IMR-90 (cell line): ENCODE measurements at regions not wholly inside any gene's neighbourhood (a gene's known extent, or its start where the extent isn't known, plus 50 kb on each side); places are given as distances from the start of the nearest gene placed in this dataset.

ENCODE experiments used
- ATAC-seq: fragments of 200-7000 bp; cut with Tn5 transposase; 2 replicates; pipeline ENCODE4 v1.9.1; 2020; ENCODE audit warnings: low read depth, mild to moderate bottlenecking, moderate library complexity
- BruUV-seq: library from RNA; stranded (reverse); fragments of 400-500 nt; replicated peaks from 2 replicates; lab custom pipeline; 2021; lab: Mats Ljungman, UMichigan
- CTCF ChIA-PET: fragments of 300-600 bp; formaldehyde crosslinking; extraction: SDS; loops from one replicate; lab custom pipeline; 2021; ENCODE audit warnings: antibody characterized with exemption; lab: Yijun Ruan, JAX
- POLR2A ChIA-PET: fragments of 300-600 bp; sonication (Branson Sonifier 250); formaldehyde crosslinking; loops from one replicate; lab custom pipeline; 2022; ENCODE audit warnings: antibody characterized with exemption; ENCODE audit not compliant: unreplicated experiment; lab: Charles Lee
- DNase-seq: peaks from one replicate; pipeline ENCODE4 v3.0.0; 2013
- H2AFZ ChIP-seq: replicated peaks from 2 replicates; pipeline ENCODE3; 2013; ENCODE audit warnings: low read length, mild to moderate bottlenecking; ENCODE audit not compliant: poor library complexity
- H2AK5ac ChIP-seq: 2 replicates; pipeline ENCODE4 v1.6.1; 2013; ENCODE audit warnings: low read depth, low read length, inconsistent platforms
- H2AK9ac ChIP-seq: replicated peaks from 2 replicates; pipeline ENCODE3; 2013; ENCODE audit warnings: mild to moderate bottlenecking, low read depth, low read length, moderate library complexity; ENCODE audit not compliant: poor library complexity
- H2BK120ac ChIP-seq: 2 replicates; pipeline ENCODE4 v1.6.1; 2013; ENCODE audit warnings: low read depth, low read length, inconsistent platforms
- H2BK15ac ChIP-seq: 3 replicates; pipeline ENCODE4 v1.6.1; 2013; ENCODE audit warnings: low read depth, low read length, inconsistent platforms
- H2BK20ac ChIP-seq: 2 replicates; pipeline ENCODE4 v1.6.1; 2013; ENCODE audit warnings: low read depth, mild to moderate bottlenecking, inconsistent platforms, low read length, moderate library complexity
- H2BK5ac ChIP-seq: 2 replicates; pipeline ENCODE4 v1.6.1; 2013; ENCODE audit warnings: mild to moderate bottlenecking, low read depth, low read length, inconsistent platforms; ENCODE audit not compliant: poor library complexity, severe bottlenecking
- H3K14ac ChIP-seq: replicated peaks from 2 replicates; pipeline ENCODE4 v1.6.1; 2013; ENCODE audit warnings: low read depth, low read length, inconsistent platforms
- H3K18ac ChIP-seq: 2 replicates; pipeline ENCODE4 v1.6.1; 2013; ENCODE audit warnings: low read depth, low read length, control low read depth
- H3K23ac ChIP-seq: 2 replicates; pipeline ENCODE4 v1.6.1; 2013; ENCODE audit warnings: low read depth, low read length, inconsistent platforms
- H3K27ac ChIP-seq: 2 replicates; pipeline ENCODE4 v1.5.1; 2013; ENCODE audit warnings: mild to moderate bottlenecking, control low read depth, low read length; ENCODE audit not compliant: insufficient read depth
- H3K27me3 ChIP-seq: 2 replicates; pipeline ENCODE4 v1.6.1; 2013; ENCODE audit warnings: low read length; ENCODE audit not compliant: control insufficient read depth, insufficient read depth
- H3K36me3 ChIP-seq: 2 replicates; pipeline ENCODE4 v1.6.1; 2013; ENCODE audit warnings: low read length, mixed read lengths; ENCODE audit not compliant: control insufficient read depth, insufficient read depth
- H3K4ac ChIP-seq: 2 replicates; pipeline ENCODE4 v1.6.1; 2013; ENCODE audit warnings: low read depth, low read length, inconsistent platforms
- H3K4me1 ChIP-seq: 2 replicates; pipeline ENCODE4 v1.6.1; 2013; ENCODE audit warnings: low read length, mixed read lengths; ENCODE audit not compliant: control insufficient read depth, insufficient read depth
- H3K4me2 ChIP-seq: 2 replicates; pipeline ENCODE4 v1.6.1; 2013; ENCODE audit warnings: low read depth, mild to moderate bottlenecking, control low read depth, low read length, moderate library complexity
- H3K4me3 ChIP-seq: 2 replicates; pipeline ENCODE4 v1.5.1; 2013; ENCODE audit warnings: low read depth, mild to moderate bottlenecking, control low read depth, low read length, moderate library complexity; ENCODE audit not compliant: insufficient read depth
- H3K56ac ChIP-seq: 2 replicates; pipeline ENCODE4 v1.6.1; 2013; ENCODE audit warnings: low read length, inconsistent platforms; ENCODE audit not compliant: insufficient read depth; ENCODE audit errors: extremely low read depth
- H3K79me1 ChIP-seq, 2 experiments: 2 replicates each; pipeline ENCODE4 v1.6.1; 2013; ENCODE audit warnings: low read length in 2 of 2, inconsistent platforms in 1 of 2, low read depth in 1 of 2
- H3K9ac ChIP-seq: 2 replicates; pipeline ENCODE4 v1.6.1; 2013; ENCODE audit warnings: low read depth, low read length, control low read depth
- H3K9me1 ChIP-seq: 2 replicates; pipeline ENCODE4 v1.6.1; 2013; ENCODE audit warnings: low read length, inconsistent platforms; ENCODE audit not compliant: insufficient read depth
- H3K9me3 ChIP-seq: 2 replicates; pipeline ENCODE4 v1.6.1; 2013; ENCODE audit warnings: low read length; ENCODE audit not compliant: control insufficient read depth, insufficient read depth
- H4K20me1 ChIP-seq: 2 replicates; pipeline ENCODE4 v1.6.1; 2013; ENCODE audit warnings: low read length, inconsistent platforms; ENCODE audit not compliant: insufficient read depth
- H4K5ac ChIP-seq: 2 replicates; pipeline ENCODE4 v1.6.1; 2013; ENCODE audit warnings: mild to moderate bottlenecking, low read depth, low read length, control low read depth
- H4K8ac ChIP-seq, 2 experiments: 2 replicates each; pipeline ENCODE4 v1.6.1; 2013; ENCODE audit warnings: low read depth in 2 of 2, low read length in 2 of 2, control low read depth in 1 of 2, inconsistent platforms in 1 of 2
- H4K91ac ChIP-seq: 2 replicates; pipeline ENCODE4 v1.6.1; 2013; ENCODE audit warnings: low read depth, low read length, inconsistent platforms; ENCODE audit not compliant: insufficient read depth
- CHD1 ChIP-seq: IDR thresholded peaks from 2 replicates; pipeline ENCODE4 v1.6.1; 2012; ENCODE audit warnings: low read depth, low read length, improper control_type of control experiment
- MAZ ChIP-seq: IDR thresholded peaks from 2 replicates; pipeline ENCODE4 v1.6.1; 2012; ENCODE audit warnings: low read depth, mild to moderate bottlenecking, low read length, improper control_type of control experiment, moderate library complexity, borderline replicate concordance
- NFE2L2 ChIP-seq: fragments of 150-350 bp; IDR thresholded peaks from 2 replicates; pipeline ENCODE4 v1.6.1; 2016; ENCODE audit warnings: low read depth, mild to moderate bottlenecking, low read length
- RAD21 ChIP-seq: IDR thresholded peaks from 2 replicates; pipeline ENCODE4 v1.6.1; 2012; ENCODE audit warnings: low read length, improper control_type of control experiment
- RFX5 ChIP-seq: IDR thresholded peaks from 2 replicates; pipeline ENCODE4 v1.8.0; 2012; ENCODE audit warnings: low read depth, mild to moderate bottlenecking, low read length, moderate library complexity
- SMC3 ChIP-seq: fragments of 150-350 bp; IDR thresholded peaks from 2 replicates; pipeline ENCODE4 v1.6.1; 2016; ENCODE audit warnings: low read depth, mild to moderate bottlenecking, antibody characterized with exemption, low read length, moderate library complexity
- WGBS, 2 experiments: methylation state at CpG; one replicate each; pipeline versions ENCODE4 v1.1.5 to v1.1.7; 2013; ENCODE audit warnings: missing lambda C conversion rate in 2 of 2; ENCODE audit not compliant: insufficient read length in 1 of 2; ENCODE audit errors: extremely low coverage in 2 of 2; 5-methylcytosine and 5-hydroxymethylcytosine counted together
- dilution Hi-C: fragments of 300-500 bp; cut with HindIII; formaldehyde crosslinking; loops from one replicate; pipeline ENCODE4 v1.14.3; 2018; ENCODE audit warnings: low sequenced_read_pairs; ENCODE audit not compliant: unreplicated experiment
- in situ Hi-C: fragments of 300-500 bp; cut with MboI; formaldehyde crosslinking; loops from 3 replicates; pipeline ENCODE4 v1.14.3; 2019; ENCODE audit warnings: low sequenced_read_pairs, inconsistent platforms, mixed read lengths
- intact Hi-C: fragments of 100-400 bp; cut with micrococcal nuclease; formaldehyde crosslinking; loops from 2 replicates; pipeline ENCODE4 v1.10.0; 2022
- TF ChIP-seq, protein P1 (sequence below): conservative IDR thresholded peaks from 2 replicates; pipeline ENCODE4 v1.5.1; 2012; ENCODE audit warnings: mild to moderate bottlenecking, low read depth, low read length, improper control_type of control experiment

DNA sequence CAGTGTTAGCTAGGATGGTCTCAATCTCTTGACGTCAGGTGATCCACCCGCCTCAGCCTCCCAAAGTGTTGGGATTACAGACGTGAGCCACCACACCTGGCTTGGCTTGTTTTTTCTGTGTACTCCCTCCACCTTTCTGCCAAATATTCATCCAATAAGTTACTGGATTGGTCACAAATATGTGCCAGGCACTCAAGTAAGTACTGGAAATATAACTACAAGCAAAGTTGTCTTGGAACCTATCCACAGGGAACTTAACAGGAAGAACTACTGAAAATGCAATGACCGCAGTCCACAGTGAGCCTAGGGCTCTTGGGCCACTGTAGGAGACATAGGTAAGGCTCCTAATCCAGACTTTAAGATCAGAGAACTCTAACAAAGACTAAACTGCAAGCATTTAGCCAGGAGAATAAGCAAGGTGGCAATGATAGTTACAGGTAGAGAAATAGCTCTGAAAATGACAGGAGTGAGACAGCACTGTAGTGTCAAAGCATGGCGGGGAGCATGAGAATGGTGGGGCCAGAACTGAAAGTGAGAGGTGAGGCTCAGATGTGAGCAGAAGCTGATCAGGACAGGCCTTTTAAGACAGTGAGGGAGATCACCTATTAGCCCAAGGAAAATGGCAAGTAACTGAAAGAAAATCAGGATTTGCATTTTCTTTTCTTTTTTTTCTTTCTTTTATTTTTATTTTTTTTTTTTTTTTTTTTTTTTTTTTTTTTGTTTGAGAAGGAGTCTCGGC lies 252.1 kb downstream of the RBM43 start:
- Histone ChIP-seq H3K9me3 (no peaks in the 10 kb centered on the region), H3K27me3 (no peaks in the 10 kb centered on the region), H4K91ac (no peak overlapping the region), H3K14ac (no peak overlapping the region), H3K4ac (no peak overlapping the region), H4K5ac (no peak overlapping the region), H4K8ac (no peak overlapping the region), H3K4me2 (no peak overlapping the region), H3K36me3 (no peaks in the 10 kb centered on the region), H3K18ac (no peak overlapping the region), H3K23ac (no peak overlapping the region), H4K20me1 (no peaks in the 10 kb centered on the region), H3K79me1 (no peaks in the 10 kb centered on the region), H2BK120ac (no peak overlapping the region), H3K9me1 (no peaks in the 10 kb centered on the region), H2AFZ (no peak overlapping the region), H2AK9ac (no peak overlapping the region), H3K4me3 (no peak overlapping the region), H3K4me1 (no peaks in the 10 kb centered on the region), H2BK20ac (no peak overlapping the region), H2BK15ac (no peak overlapping the region), H3K9ac (no peak overlapping the region), H2BK5ac (no peak overlapping the region), H2AK5ac (no peak overlapping the region), H3K27ac (no peak overlapping the region), H3K56ac (no peak overlapping the region)
- ATAC-seq, result no peak
- no TSS peak for BruUV-seq
- no CpG with 5 or more reads among the region's 6 CpGs for WGBS, 2 experiments
- DNase-seq, result no peak
- intact Hi-C loops (loop anchor here (5.0 kb wide), 1 partner anchor 32 kb away; no protein-coding TSS in a partner anchor), dilution Hi-C loops (no loop called here), in situ Hi-C loops (no loop called here)
- CTCF ChIA-PET, result no interaction called here
- no peak for TF ChIP-seq RFX5
- TF ChIP-seq NFE2L2, result no peak
- no peak for TF ChIP-seq SMC3
- TF ChIP-seq RAD21, result no peak
- TF ChIP-seq, protein P1, sequence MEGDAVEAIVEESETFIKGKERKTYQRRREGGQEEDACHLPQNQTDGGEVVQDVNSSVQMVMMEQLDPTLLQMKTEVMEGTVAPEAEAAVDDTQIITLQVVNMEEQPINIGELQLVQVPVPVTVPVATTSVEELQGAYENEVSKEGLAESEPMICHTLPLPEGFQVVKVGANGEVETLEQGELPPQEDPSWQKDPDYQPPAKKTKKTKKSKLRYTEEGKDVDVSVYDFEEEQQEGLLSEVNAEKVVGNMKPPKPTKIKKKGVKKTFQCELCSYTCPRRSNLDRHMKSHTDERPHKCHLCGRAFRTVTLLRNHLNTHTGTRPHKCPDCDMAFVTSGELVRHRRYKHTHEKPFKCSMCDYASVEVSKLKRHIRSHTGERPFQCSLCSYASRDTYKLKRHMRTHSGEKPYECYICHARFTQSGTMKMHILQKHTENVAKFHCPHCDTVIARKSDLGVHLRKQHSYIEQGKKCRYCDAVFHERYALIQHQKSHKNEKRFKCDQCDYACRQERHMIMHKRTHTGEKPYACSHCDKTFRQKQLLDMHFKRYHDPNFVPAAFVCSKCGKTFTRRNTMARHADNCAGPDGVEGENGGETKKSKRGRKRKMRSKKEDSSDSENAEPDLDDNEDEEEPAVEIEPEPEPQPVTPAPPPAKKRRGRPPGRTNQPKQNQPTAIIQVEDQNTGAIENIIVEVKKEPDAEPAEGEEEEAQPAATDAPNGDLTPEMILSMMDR, result no peak
- TF ChIP-seq CHD1, result no peak
- TF ChIP-seq MAZ, result no peak
- POLR2A ChIA-PET, result no interaction called here
